Natural killer cell treated with Interleukin-12 subunit alpha and Interleukin-12 subunit beta and Interleukin-15 and Interleukin-18, amount 100 ng/mL, for 72 hours (primary cell): ENCODE measurements at regions not wholly inside any gene's neighbourhood (a gene's known extent, or its start where the extent isn't known, plus 50 kb on each side); places are given as distances from the start of the nearest gene placed in this dataset.

ENCODE experiments used
- ATAC-seq, 2 donors: fragments of 150-1000 bp; cut with Tn5 transposase in 1 of 2; sonication (Bioruptor Pico), chemical (Tn5 transposase) in 1 of 2; 2 replicates each; pipeline ENCODE4 v1.10.0; 2021
- DNase-seq: peaks from one replicate; pipeline ENCODE4 v3.0.0; 2022; ENCODE audit warnings: low spot score
- H3K27ac Mint-ChIP-seq, 2 donors: 1 replicate in 1 of 2; 2 replicates in 1 of 2; pipeline ENCODE4 v1.8.0; 2022; ENCODE audit warnings: mixed read lengths in 2 of 2, mild to moderate bottlenecking in 1 of 2, moderate library complexity in 1 of 2
- H3K27me3 Mint-ChIP-seq, 2 donors: 1 replicate in 1 of 2; 2 replicates in 1 of 2; pipeline ENCODE4 v1.8.0; 2022; ENCODE audit warnings: mixed read lengths in 2 of 2
- H3K36me3 Mint-ChIP-seq: one replicate; pipeline ENCODE4 v1.8.0; 2022; ENCODE audit warnings: mixed read lengths
- H3K4me1 Mint-ChIP-seq, 2 donors: 1 replicate in 1 of 2; 2 replicates in 1 of 2; pipeline ENCODE4 v1.8.0; 2022; ENCODE audit warnings: low read depth in 2 of 2, mixed read lengths in 2 of 2, mild to moderate bottlenecking in 1 of 2
- H3K4me3 Mint-ChIP-seq: one replicate; pipeline ENCODE4 v1.8.0; 2022; ENCODE audit warnings: mixed read lengths
- H3K9me3 Mint-ChIP-seq: 2 replicates; pipeline ENCODE4 v1.8.0; 2022; ENCODE audit warnings: mixed read lengths

GRCh38 chr16:51651061-51651466 is 500.0 kb upstream of the SALL1 start:
- H3K4me1 Mint-ChIP-seq = no peaks in the 10 kb centered on the region
- no peak overlapping the region for H3K27ac Mint-ChIP-seq
- H3K4me3 Mint-ChIP-seq = no peak overlapping the region
- no peaks in the 10 kb centered on the region for H3K27me3 Mint-ChIP-seq
- no peak for DNase-seq
- H3K36me3 Mint-ChIP-seq = no peaks in the 10 kb centered on the region
- no peak for ATAC-seq
- H3K9me3 Mint-ChIP-seq = peaks cover 7% of the 10 kb centered on the region

- Mint-ChIP-seq H3K9me3 (peaks cover 3% of the 10 kb centered on the region), H3K4me3 (no peak overlapping the region), H3K4me1 (no peaks in the 10 kb centered on the region), H3K27ac (no peak overlapping the region), H3K27me3 (no peaks in the 10 kb centered on the region), H3K36me3 (no peaks in the 10 kb centered on the region)
- DNase-seq = no peak
- ATAC-seq = no peak
Measured at GRCh38 chr16:51649631-51650030, 498.6 kb upstream of the SALL1 start.

GRCh38 chr16:51648526-51648925 is 497.5 kb upstream of the SALL1 start:
- DNase-seq = no peak
- Mint-ChIP-seq H3K27me3 (no peaks in the 10 kb centered on the region), H3K4me1 (no peaks in the 10 kb centered on the region), H3K36me3 (no peaks in the 10 kb centered on the region), H3K27ac (no peak overlapping the region), H3K4me3 (no peak overlapping the region), H3K9me3 (peaks cover 5% of the 10 kb centered on the region)
- no peak for ATAC-seq

GRCh38 chr16:51641191-51641765 is 490.2 kb upstream of the SALL1 start:
- Mint-ChIP-seq H3K4me3 (no peak overlapping the region), H3K27me3 (no peaks in the 10 kb centered on the region), H3K4me1 (no peaks in the 10 kb centered on the region), H3K36me3 (peaks cover 6% of the 10 kb centered on the region), H3K9me3 (peaks cover 16% of the 10 kb centered on the region), H3K27ac (no peak overlapping the region)
- ATAC-seq (no peak), DNase-seq (no peak)

- no peak overlapping the region for H3K27ac Mint-ChIP-seq
- no peak overlapping the region for H3K4me3 Mint-ChIP-seq
- H3K4me1 Mint-ChIP-seq = no peaks in the 10 kb centered on the region
- peaks cover 19% of the 10 kb centered on the region for H3K9me3 Mint-ChIP-seq
- no peak for DNase-seq
- H3K36me3 Mint-ChIP-seq = peaks cover 6% of the 10 kb centered on the region
- no peaks in the 10 kb centered on the region for H3K27me3 Mint-ChIP-seq
- ATAC-seq = no peak
Measured at GRCh38 chr16:51640196-51640595, 489.1 kb upstream of the SALL1 start.

- H3K9me3 Mint-ChIP-seq = peaks cover 16% of the 10 kb centered on the region
- no peaks in the 10 kb centered on the region for H3K27me3 Mint-ChIP-seq
- no peak overlapping the region for H3K27ac Mint-ChIP-seq
- ATAC-seq (no peak), DNase-seq (no peak)
- H3K36me3 Mint-ChIP-seq = peaks cover 6% of the 10 kb centered on the region
- H3K4me1 Mint-ChIP-seq = no peaks in the 10 kb centered on the region
- no peak overlapping the region for H3K4me3 Mint-ChIP-seq
Measured at GRCh38 chr16:51638339-51639135, 487.5 kb upstream of the SALL1 start.

GRCh38 chr16:51637770-51638094 is 486.7 kb upstream of the SALL1 start:
- Mint-ChIP-seq H3K27ac (no peak overlapping the region), H3K4me1 (no peaks in the 10 kb centered on the region), H3K36me3 (peaks cover 6% of the 10 kb centered on the region), H3K9me3 (peaks cover 16% of the 10 kb centered on the region), H3K27me3 (no peaks in the 10 kb centered on the region), H3K4me3 (no peak overlapping the region)
- ATAC-seq (no peak), DNase-seq (no peak)

- no peaks in the 10 kb centered on the region for H3K27me3 Mint-ChIP-seq
- DNase-seq = no peak
- no peak overlapping the region for H3K27ac Mint-ChIP-seq
- H3K36me3 Mint-ChIP-seq = peaks cover 6% of the 10 kb centered on the region
- ATAC-seq = no peak
- no peaks in the 10 kb centered on the region for H3K4me1 Mint-ChIP-seq
- peaks cover 19% of the 10 kb centered on the region for H3K9me3 Mint-ChIP-seq
- H3K4me3 Mint-ChIP-seq = no peak overlapping the region
Measured at GRCh38 chr16:51636920-51637769, 486.1 kb upstream of the SALL1 start.

- H3K27ac Mint-ChIP-seq = no peak overlapping the region
- peaks cover 15% of the 10 kb centered on the region for H3K9me3 Mint-ChIP-seq
- ATAC-seq (no peak), DNase-seq (no peak)
- H3K4me3 Mint-ChIP-seq = no peak overlapping the region
- H3K4me1 Mint-ChIP-seq = no peaks in the 10 kb centered on the region
- no peaks in the 10 kb centered on the region for H3K27me3 Mint-ChIP-seq
- H3K36me3 Mint-ChIP-seq = peaks cover 6% of the 10 kb centered on the region
Measured at GRCh38 chr16:51635181-51635580, 484.1 kb upstream of the SALL1 start.

- no peak for ATAC-seq
- no peaks in the 10 kb centered on the region for H3K4me1 Mint-ChIP-seq
- no peaks in the 10 kb centered on the region for H3K27me3 Mint-ChIP-seq
- no peaks in the 10 kb centered on the region for H3K36me3 Mint-ChIP-seq
- H3K4me3 Mint-ChIP-seq = no peak overlapping the region
- no peak for DNase-seq
- H3K27ac Mint-ChIP-seq = no peak overlapping the region
- peaks cover 15% of the 10 kb centered on the region for H3K9me3 Mint-ChIP-seq
Measured at GRCh38 chr16:51630076-51630475, 479.0 kb upstream of the SALL1 start.

GRCh38 chr16:51629576-51629975 is 478.5 kb upstream of the SALL1 start:
- Mint-ChIP-seq H3K9me3 (peaks cover 14% of the 10 kb centered on the region), H3K27me3 (no peaks in the 10 kb centered on the region), H3K4me1 (no peaks in the 10 kb centered on the region), H3K4me3 (no peak overlapping the region), H3K36me3 (no peaks in the 10 kb centered on the region), H3K27ac (no peak overlapping the region)
- ATAC-seq (no peak), DNase-seq (no peak)

- Mint-ChIP-seq H3K4me3 (no peak overlapping the region), H3K4me1 (no peaks in the 10 kb centered on the region), H3K36me3 (no peaks in the 10 kb centered on the region), H3K9me3 (peaks cover 12% of the 10 kb centered on the region), H3K27ac (no peak overlapping the region), H3K27me3 (no peaks in the 10 kb centered on the region)
- ATAC-seq (no peak), DNase-seq (no peak)
Measured at GRCh38 chr16:51624080-51624775, 473.2 kb upstream of the SALL1 start.

GRCh38 chr16:51621610-51622009 is 470.5 kb upstream of the SALL1 start:
- Mint-ChIP-seq H3K27ac (no peak overlapping the region), H3K4me1 (no peaks in the 10 kb centered on the region), H3K4me3 (no peak overlapping the region), H3K9me3 (peaks cover 13% of the 10 kb centered on the region), H3K36me3 (no peaks in the 10 kb centered on the region), H3K27me3 (no peaks in the 10 kb centered on the region)
- no peak for ATAC-seq
- DNase-seq = no peak

- Mint-ChIP-seq H3K4me1 (no peaks in the 10 kb centered on the region), H3K27ac (no peak overlapping the region), H3K9me3 (peaks cover 10% of the 10 kb centered on the region), H3K4me3 (no peak overlapping the region), H3K27me3 (no peaks in the 10 kb centered on the region), H3K36me3 (no peaks in the 10 kb centered on the region)
- DNase-seq = no peak
- ATAC-seq = no peak
Measured at GRCh38 chr16:51615141-51615540, 464.1 kb upstream of the SALL1 start.
